ENCODE measurements at regions not wholly inside any gene's neighbourhood (a gene's known extent, or its start where the extent isn't known, plus 50 kb on each side); places are given as distances from the start of the nearest gene placed in this dataset.

- DNase-seq: no peak
- Histone ChIP-seq H3K27me3 (peaks cover 0 to 28% (median 10%) of the 10 kb centered on the region in 7 donors), H3K36me3 (no peaks in the 10 kb centered on the region), H3K27ac (no peak overlapping the region), H3K4me3 (no peak overlapping the region), H3K4me1 (no peaks in the 10 kb centered on the region), H3K9me3 (no peaks in the 10 kb centered on the region)
- intact Hi-C loops (cut with DNase I): no loop called here
- WGBS, 2 donors: 75 to 82% methylated on average over 3 of the region's 3 CpGs
- no peak for ATAC-seq
- no peak for TF ChIP-seq CTCF (IDR thresholded peaks at IDR 0.05)
These were observed 110.2 kb upstream of the TENM3 start for GRCh38 chr4:182133033-182133432.

DNA sequence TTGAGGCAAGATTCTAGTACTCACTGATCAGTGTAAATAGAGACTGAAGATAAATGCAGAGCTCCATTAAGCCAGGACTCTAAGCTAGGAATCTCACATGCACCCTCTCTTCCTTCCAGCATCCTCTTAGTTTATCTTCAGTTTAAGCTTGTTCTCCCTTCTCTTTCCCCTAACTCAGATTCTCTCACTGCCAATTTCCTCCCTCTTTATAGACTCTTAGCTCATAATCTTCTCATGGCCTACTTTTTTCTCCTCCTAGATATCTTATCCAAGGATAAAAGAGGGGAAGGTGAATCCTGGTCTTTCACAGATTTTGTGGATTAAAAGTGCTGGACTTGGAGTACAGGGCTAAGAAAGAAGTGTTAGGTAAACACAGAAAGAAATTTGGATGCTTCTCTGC, 108.9 kb upstream of the TENM3 start:
- intact Hi-C loops (cut with DNase I): no loop called here

DNA sequence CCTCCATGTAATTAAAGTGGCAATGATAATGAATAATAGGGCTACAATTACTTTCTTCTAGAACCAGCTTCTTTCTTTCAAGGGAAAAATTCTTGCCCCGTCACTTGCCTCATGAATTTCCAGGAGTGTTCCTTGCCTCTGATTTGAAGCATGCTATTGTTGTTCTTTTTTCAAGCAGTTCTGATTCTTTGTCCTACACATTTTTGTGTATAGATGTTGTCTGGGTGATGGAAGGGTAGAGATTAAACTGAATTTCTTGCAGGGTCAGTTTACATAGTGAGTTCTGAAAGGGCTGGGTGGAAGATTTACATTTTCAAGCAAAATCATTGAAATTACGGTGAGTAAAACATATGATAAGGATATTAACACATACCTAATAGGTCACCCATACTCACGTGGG, 107.0 kb upstream of the TENM3 start:
- DNase-seq (no peak), ATAC-seq (no peak)
- Histone ChIP-seq H3K27ac (no peak overlapping the region), H3K9me3 (no peaks in the 10 kb centered on the region), H3K4me3 (no peak overlapping the region), H3K4me1 (no peaks in the 10 kb centered on the region), H3K27me3 (peaks cover 3 to 51% (median 42%) of the 10 kb centered on the region in 7 donors), H3K36me3 (no peaks in the 10 kb centered on the region)
- no peak for TF ChIP-seq CTCF (IDR thresholded peaks at IDR 0.05)
- WGBS, 2 donors: 70 to 74% methylated on average over 3 of the region's 3 CpGs
- intact Hi-C loops (cut with DNase I): no loop called here

More for the DNA sequence above, 108.9 kb upstream of the TENM3 start:
- no peak for ATAC-seq
- Histone ChIP-seq H3K27me3 (peaks cover 0 to 36% (median 22%) of the 10 kb centered on the region in 7 donors), H3K4me1 (no peaks in the 10 kb centered on the region), H3K9me3 (no peaks in the 10 kb centered on the region), H3K27ac (no peak overlapping the region), H3K4me3 (no peak overlapping the region), H3K36me3 (no peaks in the 10 kb centered on the region)
- no peak for TF ChIP-seq CTCF (IDR thresholded peaks at IDR 0.05)
- no peak for DNase-seq

GRCh38 chr4:182137343-182137742, 105.9 kb upstream of the TENM3 start:
- 56 to 77% methylated on average over 4 of the region's 4 CpGs for WGBS, 2 donors
- H3K36me3 ChIP-seq: no peaks in the 10 kb centered on the region
- no peak overlapping the region for H3K4me3 ChIP-seq
- H3K27me3 ChIP-seq: peaks cover 4 to 63% (median 53%) of the 10 kb centered on the region in 7 donors
- H3K4me1 ChIP-seq: peaks cover 0 to 6% (median under 1%) of the 10 kb centered on the region in 9 donors
- H3K27ac ChIP-seq: no peak overlapping the region
- TF ChIP-seq CTCF (IDR thresholded peaks at IDR 0.05): no peak
- DNase-seq (no peak), ATAC-seq (no peak)
- intact Hi-C loops (cut with DNase I): no loop called here
- no peaks in the 10 kb centered on the region for H3K9me3 ChIP-seq
